ENCODE measurements at regions not wholly inside any gene's neighbourhood (a gene's known extent, or its start where the extent isn't known, plus 50 kb on each side); places are given as distances from the start of the nearest gene placed in this dataset.

GRCh38 chr6:90382760-90383159 lies 86.1 kb upstream of the BACH2 start:
- no peaks in the 10 kb centered on the region for H3K36me3 ChIP-seq
- no peak for FAIRE-seq
- no peak overlapping the region for H3K27ac ChIP-seq
- no peaks in the 10 kb centered on the region for H3K9me3 ChIP-seq
- H3K4me3 ChIP-seq: no peak overlapping the region
- no peak for DNase-seq
- no peaks in the 10 kb centered on the region for H3K27me3 ChIP-seq
- ATAC-seq: no peak
- 59 to 63% methylated on average over 6 of the region's 6 CpGs for WGBS, 2 donors
- TF ChIP-seq CTCF (IDR thresholded peaks at IDR 0.05): no peak
- intact Hi-C loops (cut with DNase I): no loop called here
- H3K4me1 ChIP-seq: no peaks in the 10 kb centered on the region

GRCh38 chr6:90375681-90376439 lies 79.2 kb upstream of the BACH2 start:
- no peak overlapping the region for H3K27ac ChIP-seq
- FAIRE-seq: no peak

GRCh38 chr6:90374201-90374600 lies 77.6 kb upstream of the BACH2 start:
- Histone ChIP-seq H3K9me3 (no peaks in the 10 kb centered on the region), H3K36me3 (no peaks in the 10 kb centered on the region), H3K4me1 (no peaks in the 10 kb centered on the region), H3K4me3 (no peak overlapping the region), H3K27me3 (no peaks in the 10 kb centered on the region), H3K27ac (no peak overlapping the region)
- ATAC-seq: no peak
- DNase-seq: no peak
- TF ChIP-seq CTCF (IDR thresholded peaks at IDR 0.05): no peak
- intact Hi-C loops (cut with DNase I): no loop called here
- no peak for FAIRE-seq
- WGBS, 2 donors: 56 to 75% methylated on average over 4 of the region's 4 CpGs

More at GRCh38 chr6:90375681-90376439, 79.2 kb upstream of the BACH2 start:
- intact Hi-C loops (cut with DNase I): no loop called here
- Histone ChIP-seq H3K36me3 (no peaks in the 10 kb centered on the region), H3K9me3 (no peaks in the 10 kb centered on the region), H3K4me1 (no peaks in the 10 kb centered on the region), H3K4me3 (no peak overlapping the region), H3K27me3 (no peaks in the 10 kb centered on the region)
- DNase-seq (no peak), ATAC-seq (peak in 3 of 4 donors; percentile 19 to 78 (median 64))
- no peak for TF ChIP-seq CTCF (IDR thresholded peaks at IDR 0.05)
- WGBS, 2 donors: 75 to 80% methylated on average over 9 of the region's 9 CpGs

GRCh38 chr6:90372885-90373284 lies 76.2 kb upstream of the BACH2 start:
- H3K27ac ChIP-seq: no peak overlapping the region
- DNase-seq (no peak), ATAC-seq (no peak), FAIRE-seq (no peak)
- TF ChIP-seq CTCF (IDR thresholded peaks at IDR 0.05): no peak
- H3K36me3 ChIP-seq: no peaks in the 10 kb centered on the region
- no peaks in the 10 kb centered on the region for H3K4me1 ChIP-seq
- intact Hi-C loops (cut with DNase I): no loop called here
- 79 to 91% methylated on average over 2 of the region's 2 CpGs for WGBS, 2 donors
- no peaks in the 10 kb centered on the region for H3K27me3 ChIP-seq
- H3K9me3 ChIP-seq: no peaks in the 10 kb centered on the region
- no peak overlapping the region for H3K4me3 ChIP-seq

GRCh38 chr6:90372450-90372849 lies 75.8 kb upstream of the BACH2 start:
- no peaks in the 10 kb centered on the region for H3K4me1 ChIP-seq
- FAIRE-seq (no peak), DNase-seq (no peak), ATAC-seq (no peak)
- intact Hi-C loops (cut with DNase I): no loop called here
- H3K9me3 ChIP-seq: no peaks in the 10 kb centered on the region
- H3K27me3 ChIP-seq: no peaks in the 10 kb centered on the region
- no peak for TF ChIP-seq CTCF (IDR thresholded peaks at IDR 0.05)
- H3K27ac ChIP-seq: no peak overlapping the region
- 56 to 74% methylated on average over 5 of the region's 5 CpGs for WGBS, 2 donors
- H3K36me3 ChIP-seq: no peaks in the 10 kb centered on the region
- no peak overlapping the region for H3K4me3 ChIP-seq

All from pancreas (tissue), 10 donors.